Stimulated activated CD8-positive, alpha-beta memory T cell treated with anti-CD3 and anti-CD28 coated beads, Interleukin-2, amount 100 ng/mL, for 48 hours (primary cell): ENCODE measurements at regions not wholly inside any gene's neighbourhood (a gene's known extent, or its start where the extent isn't known, plus 50 kb on each side); places are given as distances from the start of the nearest gene placed in this dataset.
"Not testable (repeated sequence)": the region's sequence is repeated elsewhere in the genome, so short reads cannot be mapped to it uniquely, and the experiment has no call there.

Source experiments
- DNase-seq, 2 donors: peaks; one replicate each; pipeline ENCODE4 v3.0.0-alpha.2; 2020; ENCODE audit warnings: low read depth in 2 of 2

DNA sequence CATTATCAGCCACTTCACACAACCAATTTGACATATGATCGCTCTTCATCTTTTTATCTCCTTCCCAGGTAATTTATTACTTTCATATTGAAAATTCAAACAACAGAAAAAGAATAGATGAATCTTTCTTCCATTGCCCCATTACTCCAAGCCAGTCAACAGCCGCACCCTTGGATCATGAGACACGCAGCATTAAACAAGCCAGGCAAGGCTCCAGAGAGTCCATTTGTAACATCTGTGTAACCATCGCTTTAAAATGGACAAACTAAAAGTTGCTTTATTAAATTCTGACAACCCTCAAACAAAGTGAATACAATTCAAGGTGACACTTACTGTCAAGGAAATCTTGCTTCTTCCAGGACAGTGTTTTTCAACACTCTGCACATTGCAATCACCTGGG lies 200.3 kb downstream of the EPM2A start:
- DNase-seq: no peak

DNA sequence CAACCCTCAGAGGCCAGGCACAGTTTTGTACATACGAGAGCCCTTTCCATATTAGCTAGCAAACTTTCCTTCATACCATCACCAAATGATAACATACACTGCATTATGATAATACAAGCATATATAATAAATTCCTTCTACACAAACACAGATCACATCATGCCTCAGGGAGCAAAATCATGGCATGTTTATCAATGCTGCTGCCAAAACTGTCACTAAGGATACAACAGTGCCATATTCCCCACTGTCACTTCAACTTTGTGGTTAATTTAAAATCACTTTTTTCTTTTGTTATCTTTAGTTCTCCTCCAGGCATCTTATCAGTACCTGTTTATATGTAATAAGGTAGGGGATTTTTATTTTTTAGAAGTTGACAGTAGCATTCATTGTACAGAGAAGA lies 196.3 kb downstream of the EPM2A start:
- DNase-seq: no peak

DNA sequence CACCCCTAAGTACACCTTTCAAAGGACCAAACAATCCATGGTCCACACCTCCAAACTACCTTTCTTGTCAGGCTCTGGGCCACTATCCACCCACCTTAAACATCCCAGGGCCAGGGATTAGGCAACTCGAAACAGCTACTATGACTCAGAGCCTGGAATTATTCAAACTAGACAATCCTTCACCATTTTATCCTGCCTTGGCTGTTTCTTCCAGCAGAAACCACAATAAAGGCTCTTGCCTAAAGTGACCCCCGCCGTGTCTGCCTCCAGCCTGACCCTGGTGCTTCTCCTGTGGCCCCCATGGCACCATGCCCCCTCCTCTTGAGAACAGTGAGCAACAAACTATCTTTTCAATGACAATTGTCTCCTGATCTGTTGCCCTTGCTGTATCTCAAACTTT lies 195.5 kb downstream of the EPM2A start:
- no peak for DNase-seq

DNA sequence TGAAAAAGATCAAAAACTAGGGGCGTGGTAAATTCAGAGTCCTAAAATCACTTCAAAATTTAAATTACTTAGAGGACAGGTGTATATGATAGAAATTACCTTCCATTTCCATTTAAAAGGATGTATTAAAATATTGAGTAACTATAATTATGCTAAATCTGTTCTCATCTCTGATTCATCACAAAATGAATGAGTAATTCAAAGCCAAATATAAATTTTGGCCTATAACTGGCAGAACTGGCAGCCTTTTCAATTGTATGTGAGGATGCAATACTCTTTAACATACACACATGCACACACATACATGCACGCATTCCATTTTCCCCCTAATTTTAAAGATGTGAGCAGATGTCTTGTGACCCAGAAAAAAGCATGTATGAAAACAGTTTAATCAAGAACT lies 194.6 kb downstream of the EPM2A start:
- DNase-seq: no peak

DNA sequence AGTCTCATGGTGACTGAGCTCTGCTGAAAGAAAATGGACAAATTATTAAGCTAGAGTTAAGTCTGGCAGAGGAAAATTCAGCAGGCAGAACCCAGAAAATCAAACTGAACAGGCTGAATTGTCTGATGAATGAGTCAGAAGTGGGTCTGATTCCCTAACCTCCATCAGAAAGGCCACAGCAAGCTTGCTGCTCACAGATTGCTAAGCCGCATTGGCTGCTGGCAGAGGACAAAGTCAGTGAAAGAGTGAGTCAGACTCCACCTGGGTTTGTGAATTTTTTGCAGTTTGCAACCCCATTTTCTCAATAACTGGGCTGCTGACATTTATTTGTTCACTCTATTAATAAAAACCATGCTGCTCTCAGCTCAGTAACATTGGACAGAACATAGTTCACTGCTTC lies 191.3 kb downstream of the EPM2A start:
- DNase-seq: no peak

DNA sequence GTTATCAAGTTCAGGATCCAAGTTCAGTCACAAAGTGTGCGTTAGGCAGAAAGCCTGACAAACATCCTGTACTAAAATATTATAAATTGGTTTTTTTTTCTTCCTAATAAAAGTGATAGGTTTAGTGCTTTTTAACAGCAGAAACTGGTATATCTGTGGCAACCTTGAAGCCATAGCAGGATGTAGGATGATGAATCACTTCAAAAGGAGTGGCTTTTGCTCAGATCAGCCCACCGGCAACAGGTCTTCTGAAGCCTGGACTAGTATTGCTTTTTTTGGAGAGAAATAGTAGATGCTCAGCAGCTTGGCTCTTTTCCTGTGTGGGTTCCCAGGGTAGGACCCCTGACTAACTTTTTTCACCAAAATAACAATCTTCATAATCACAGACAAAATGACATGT lies 190.8 kb downstream of the EPM2A start:
- DNase-seq: no peak

DNA sequence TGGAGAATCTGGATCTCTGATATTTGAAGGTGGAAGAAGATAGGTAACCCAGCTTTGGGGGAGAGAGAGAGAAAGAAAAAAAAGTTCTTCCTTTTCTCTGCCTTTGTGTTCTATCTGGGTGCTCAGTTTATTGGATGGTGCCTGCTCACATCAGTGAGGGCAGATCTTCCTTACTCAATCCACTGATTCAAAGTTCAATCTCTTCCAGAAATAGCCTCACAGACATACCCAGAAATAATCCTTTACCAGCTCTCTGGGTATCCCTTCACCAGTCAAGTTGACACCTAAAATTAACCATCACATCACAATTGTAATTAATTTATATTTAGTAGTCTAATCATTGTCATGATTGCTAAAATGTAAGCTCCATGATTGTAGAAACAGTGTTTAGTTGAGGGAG lies 189.1 kb downstream of the EPM2A start:
- DNase-seq: no peak

DNA sequence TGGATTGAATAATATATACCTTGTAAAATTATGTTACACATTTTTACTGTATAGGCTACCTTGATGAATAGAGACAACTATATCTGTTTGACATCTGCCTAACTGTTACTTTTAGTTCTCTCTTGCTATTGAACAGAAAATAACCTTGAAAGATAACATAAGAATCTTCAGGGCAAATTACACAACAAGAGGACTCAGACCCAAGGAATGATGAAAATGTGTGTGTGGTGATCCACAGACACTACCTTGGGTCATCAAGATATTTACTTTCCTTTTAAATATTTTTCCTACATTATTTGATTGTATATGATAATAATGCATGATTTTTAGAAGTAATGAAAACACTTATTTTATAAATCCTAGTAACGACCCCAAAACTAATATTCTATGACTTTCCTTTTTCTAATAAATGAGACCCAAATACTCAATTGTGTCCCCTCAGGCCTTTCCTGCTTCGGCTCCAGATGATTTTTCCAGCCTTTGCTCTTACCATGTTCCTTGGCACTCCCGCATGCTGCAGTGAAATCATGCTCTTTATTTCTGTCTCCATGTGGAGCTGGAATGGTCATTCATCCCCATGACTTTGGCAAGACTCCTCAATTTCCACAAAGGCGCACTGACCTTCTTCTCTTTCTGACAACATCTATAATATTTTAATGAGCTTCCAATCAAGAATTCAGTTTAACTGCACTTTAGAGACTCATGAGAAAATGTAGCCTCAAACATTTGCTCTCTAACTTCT lies 187.6 kb downstream of the EPM2A start:
- DNase-seq: no peak

DNA sequence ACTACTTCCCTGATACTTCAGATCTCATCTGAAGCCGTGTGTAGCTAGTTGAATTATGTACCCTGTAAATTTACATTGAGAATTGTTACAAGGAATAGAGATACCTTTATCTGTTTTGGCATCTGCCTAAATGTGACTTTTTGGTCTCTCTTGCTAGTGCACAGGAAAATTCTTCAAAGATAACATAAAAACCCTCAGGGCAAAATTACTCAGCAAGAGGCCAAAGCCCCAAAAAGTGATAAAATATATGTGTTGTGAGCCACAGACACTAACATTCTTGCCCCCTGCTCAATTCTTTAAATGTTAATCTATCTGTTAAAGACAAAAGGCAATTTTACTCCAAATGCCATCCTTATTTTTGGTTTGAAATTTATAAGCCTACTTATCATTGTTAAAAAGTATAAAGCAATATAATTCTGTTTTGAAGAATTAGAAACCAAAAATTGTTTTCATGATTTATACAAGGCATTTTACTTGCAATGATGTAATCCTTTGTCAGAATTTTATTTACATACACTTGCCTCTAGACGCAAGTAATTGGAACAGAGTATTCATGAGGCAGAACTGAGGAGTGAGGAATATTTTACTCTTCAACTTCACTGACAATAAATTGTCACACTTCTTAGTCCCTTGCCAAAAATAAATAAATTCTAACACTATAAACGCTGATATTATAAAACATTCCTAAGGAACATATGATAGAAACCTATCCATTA lies 186.2 kb downstream of the EPM2A start:
- DNase-seq: no peak

DNA sequence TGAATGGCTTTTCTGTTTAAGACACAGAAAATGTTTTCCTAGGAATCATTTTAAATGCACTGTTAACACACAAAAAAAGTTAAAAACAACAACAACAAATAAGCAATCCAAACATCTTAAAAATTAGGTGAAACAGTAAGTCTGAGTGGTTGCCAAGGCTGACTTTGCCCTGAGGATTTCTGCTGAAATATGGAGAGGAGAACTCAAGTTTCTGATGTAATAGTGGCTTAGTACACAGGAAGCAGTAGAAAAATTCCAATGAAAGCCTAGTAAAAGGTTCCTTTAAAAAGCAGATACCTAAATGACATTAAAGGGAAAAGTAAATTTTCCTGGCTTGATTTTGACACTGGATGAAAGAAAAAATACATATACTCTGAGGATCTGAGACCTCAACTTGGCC lies 184.2 kb downstream of the EPM2A start:
- DNase-seq: no peak

DNA sequence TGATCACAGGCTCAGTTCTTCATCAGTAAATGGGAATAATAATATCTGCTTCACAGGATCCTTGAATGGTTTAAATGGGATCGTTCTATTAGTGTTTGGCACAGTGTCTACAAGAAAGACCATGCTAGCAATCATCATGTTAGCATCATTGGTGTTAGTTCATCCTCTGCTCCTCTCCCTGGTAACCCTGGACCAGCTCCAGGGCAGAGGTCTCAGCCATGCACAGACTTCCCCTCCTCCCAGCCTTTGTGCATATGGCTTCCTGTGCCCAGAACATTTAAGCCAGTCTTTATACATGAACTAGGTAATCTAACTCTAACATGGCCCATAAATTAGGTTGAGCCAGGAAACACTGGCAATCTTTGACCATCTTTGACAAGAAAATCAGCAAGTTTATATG lies 180.2 kb downstream of the EPM2A start:
- no peak for DNase-seq

DNA sequence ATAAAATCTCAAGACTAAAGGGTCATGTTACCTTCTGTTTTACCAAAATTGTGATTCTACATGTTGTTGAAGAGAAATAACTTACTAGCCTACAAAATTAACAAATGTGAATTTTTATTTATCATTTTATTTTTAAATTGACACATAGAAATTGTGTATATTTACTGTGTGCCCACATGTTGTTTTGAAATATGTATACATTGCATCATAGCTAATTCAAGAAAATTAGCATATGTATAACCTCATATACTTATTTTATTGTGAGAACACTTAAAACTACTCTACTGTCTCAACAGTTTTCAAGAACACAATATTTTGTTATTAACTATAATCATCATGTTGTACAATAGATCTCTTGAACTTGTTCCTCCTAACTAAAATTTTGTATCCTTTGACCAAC lies 177.8 kb downstream of the EPM2A start:
- no peak for DNase-seq

DNA sequence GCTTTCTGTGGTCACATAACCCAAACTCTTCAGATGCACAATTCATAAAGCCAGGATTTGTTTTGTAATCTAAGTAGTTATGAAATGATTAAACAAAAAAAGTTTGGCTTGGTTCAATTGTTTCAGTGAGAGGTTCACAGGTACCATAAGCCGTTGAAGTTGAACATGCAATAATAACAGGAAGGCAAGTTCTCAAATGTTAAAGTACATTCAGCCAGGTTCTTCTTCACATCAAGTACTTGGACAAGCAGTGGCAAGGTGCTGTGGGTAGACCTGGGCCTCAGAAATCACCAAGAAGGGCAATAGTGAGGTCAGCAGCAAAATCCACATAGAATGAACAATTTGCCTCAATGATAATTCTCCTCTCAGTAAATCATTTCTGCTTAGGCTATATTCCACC lies 175.5 kb downstream of the EPM2A start:
- DNase-seq: no peak

DNA sequence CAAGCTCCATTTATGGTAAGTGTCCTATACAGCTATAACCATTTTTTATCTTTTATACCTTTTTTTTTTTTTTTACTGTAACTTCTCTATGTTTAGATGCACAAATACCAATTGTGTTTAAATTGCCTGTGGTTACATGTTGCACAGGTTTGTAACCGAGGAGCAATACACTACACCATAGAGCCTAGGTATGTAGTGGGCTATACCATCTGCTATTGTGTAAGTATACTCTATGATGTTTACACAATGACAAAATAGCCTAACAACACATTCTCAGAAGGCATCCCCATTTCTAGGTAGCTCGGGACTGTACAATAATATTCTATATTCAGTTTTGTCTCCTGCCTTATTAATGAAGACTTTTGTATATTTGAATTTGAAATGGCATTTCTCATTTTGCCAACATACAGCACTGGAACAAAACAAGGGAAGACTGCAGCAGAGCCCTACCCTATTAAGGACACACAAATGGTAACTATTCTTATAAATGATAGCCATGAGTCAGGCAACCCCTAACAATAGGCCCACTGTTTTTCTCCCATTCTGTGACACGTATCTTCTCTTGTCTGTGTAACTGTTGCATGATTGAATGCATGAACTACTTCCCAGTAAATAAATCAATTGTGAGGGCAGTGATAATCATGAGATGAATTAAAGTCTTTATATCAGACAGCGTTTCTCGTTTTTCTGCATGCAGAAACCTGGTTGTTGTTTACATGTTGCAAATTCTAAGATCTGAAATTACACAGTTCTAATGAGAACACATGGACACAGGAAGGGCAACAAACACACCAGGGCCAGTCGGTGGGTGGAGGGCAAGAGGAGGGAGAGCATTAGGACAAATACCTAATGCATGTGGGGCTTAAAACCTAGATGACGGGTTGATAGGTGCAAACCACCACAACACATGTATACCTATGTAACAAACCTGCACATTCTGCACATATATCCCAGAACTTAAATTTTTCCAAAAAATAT lies 173.9 kb downstream of the EPM2A start:
- DNase-seq: no peak

DNA sequence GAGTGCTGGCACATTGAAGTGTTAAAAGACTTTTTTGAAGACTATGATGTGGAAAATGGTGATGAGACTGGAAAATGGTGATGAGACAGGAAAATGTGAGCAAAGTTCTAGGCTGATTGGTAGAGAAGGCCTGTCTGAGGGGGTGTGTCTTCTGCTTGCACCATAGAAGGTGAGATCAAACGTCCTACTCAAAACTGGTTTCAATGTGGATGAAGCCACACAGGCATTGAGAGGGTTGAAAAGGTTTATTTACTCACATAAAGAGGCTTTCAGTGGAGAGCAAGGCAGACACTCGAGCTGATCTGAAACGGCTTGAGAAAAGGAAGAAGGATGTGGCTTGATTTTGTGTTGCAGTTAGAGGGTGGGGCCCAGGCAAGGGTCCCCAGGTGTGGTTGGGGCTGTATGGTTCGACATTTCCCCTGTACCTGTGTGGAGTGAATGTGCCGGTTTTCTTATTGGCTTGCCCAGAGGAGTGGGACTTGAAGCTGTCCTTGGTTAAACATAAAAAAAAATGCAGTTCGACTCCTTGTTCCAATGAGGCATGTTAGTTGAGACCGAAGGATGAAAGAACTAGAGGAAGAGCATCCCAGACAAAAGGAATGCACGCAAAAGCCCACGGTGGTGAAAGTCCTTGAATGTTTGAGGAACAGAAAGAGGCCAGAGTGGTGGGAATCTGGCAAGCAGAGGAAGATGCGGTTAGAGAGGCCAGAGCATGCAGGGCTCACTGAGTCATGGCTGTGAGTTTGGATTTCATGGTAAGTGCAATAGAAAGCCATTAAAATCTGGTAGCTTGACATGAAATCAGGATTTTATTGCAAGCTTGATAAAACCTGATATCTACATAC lies 172.3 kb downstream of the EPM2A start:
- DNase-seq: no peak

DNA sequence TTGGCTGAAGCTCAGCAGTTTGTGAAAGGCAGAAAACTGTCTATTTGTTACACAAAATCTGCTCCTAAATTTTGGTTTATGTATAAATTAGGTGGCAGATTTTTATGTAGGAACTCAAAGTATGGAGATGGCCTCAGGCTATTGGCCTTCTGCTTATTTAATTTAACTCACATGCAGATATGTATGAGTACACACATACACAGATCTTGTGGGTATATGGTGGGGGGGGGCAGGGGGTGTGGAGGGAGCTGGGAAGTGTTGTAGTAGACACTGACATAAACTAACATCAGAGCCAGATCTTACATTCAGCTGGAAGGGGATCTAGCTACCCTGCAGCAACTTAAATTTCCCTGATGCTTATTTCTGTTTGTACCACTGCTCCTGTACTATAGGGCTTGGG lies 170.8 kb downstream of the EPM2A start:
- DNase-seq: no peak

DNA sequence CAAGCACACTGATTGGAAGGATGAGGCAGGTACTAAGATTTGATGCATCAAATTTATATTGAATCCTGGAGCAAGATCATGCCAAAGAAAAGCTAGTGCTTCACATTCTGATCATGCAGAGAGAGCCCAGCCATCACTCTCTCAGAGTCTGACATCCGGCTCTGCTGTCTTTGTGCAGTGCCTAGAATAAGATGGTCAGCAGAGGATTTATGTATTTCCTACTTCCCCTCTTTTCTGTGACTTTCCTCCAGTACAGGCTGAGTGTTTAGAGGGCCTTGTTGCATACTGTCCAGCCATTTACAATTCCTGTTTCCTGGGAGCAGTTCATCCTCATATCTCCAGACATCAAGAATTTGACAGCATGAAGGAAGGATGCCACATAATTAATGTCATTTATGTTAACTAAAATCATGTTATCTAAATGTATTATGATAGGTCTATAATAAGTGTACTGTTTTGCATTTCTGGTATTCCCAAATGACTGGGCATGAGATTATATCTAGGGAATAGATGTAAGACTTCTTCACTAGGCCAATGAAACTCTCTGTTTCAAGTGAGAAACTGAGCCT lies 167.6 kb downstream of the EPM2A start:
- DNase-seq: no peak

DNA sequence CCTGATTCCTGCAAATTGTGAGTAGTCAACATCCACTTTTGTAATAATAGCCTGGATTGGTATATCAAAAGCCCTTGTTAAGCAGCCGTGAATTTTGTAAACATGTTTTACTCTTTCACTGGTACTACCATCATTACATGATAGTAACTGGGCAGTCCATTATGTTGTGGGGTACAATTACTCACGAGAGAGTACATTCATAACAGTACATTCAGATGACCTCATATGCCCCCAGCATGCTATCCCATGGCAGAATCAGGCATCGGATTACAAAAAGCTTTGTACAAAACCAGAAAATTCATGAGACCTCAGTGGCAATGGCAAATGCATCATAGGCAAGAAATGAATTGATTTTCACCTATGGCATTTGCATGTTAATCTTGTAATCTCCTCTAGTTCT lies 166.2 kb downstream of the EPM2A start:
- DNase-seq: no peak

DNA sequence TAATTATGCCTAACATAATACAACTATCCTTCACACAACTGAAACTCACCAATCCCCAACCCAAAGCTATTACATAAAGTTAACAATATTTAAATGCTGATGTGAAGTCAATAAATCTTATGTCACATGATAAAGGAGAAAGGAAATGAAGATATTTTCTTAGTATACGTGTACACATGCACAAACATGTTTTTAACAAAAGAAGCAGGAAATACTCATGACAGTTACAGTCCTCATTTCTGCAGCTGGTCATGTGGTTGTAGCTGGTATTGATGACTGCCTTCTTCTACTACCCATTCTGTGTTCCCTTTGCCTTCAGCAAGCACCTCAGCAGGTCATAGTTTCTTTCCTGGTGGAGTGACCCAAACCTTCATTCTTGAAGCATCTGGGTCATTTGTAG lies 165.0 kb downstream of the EPM2A start:
- DNase-seq: not testable (repeated sequence)

DNA sequence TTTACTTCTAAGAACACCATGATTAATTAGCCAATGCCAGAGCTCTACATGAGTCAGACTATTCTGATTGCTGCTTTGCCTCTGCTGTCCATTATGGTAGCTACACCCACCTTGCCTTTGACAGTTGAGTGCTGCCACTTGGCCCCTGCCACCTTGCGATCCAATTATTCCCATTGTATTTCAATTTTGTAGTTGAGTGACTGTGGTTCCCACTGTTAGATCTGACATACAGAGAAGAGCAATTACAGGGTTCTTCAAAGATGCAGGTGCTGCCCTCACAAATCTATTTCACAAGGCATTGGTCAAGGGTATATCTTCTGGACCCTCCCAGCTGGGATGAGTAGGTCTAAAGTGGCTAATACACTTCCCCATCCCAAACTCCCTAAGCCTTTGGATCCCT lies 161.1 kb downstream of the EPM2A start:
- DNase-seq: not testable (repeated sequence)
